ENCODE measurements at regions not wholly inside any gene's neighbourhood (a gene's known extent, or its start where the extent isn't known, plus 50 kb on each side); places are given as distances from the start of the nearest gene placed in this dataset.

GRCh38 chr10:18960466-18961079, 88.0 kb upstream of the MALRD1 start:
- TF ChIP-seq, protein P1, sequence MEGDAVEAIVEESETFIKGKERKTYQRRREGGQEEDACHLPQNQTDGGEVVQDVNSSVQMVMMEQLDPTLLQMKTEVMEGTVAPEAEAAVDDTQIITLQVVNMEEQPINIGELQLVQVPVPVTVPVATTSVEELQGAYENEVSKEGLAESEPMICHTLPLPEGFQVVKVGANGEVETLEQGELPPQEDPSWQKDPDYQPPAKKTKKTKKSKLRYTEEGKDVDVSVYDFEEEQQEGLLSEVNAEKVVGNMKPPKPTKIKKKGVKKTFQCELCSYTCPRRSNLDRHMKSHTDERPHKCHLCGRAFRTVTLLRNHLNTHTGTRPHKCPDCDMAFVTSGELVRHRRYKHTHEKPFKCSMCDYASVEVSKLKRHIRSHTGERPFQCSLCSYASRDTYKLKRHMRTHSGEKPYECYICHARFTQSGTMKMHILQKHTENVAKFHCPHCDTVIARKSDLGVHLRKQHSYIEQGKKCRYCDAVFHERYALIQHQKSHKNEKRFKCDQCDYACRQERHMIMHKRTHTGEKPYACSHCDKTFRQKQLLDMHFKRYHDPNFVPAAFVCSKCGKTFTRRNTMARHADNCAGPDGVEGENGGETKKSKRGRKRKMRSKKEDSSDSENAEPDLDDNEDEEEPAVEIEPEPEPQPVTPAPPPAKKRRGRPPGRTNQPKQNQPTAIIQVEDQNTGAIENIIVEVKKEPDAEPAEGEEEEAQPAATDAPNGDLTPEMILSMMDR (conservative IDR thresholded peaks at IDR 0.05; ENCODE audit: low read depth, low read length) = no peak
- DNase-seq (ENCODE audit: low read depth) = no peak
- H3K4me3 ChIP-seq (ENCODE audit: low read depth, low read length) = no peak overlapping the region

DNA sequence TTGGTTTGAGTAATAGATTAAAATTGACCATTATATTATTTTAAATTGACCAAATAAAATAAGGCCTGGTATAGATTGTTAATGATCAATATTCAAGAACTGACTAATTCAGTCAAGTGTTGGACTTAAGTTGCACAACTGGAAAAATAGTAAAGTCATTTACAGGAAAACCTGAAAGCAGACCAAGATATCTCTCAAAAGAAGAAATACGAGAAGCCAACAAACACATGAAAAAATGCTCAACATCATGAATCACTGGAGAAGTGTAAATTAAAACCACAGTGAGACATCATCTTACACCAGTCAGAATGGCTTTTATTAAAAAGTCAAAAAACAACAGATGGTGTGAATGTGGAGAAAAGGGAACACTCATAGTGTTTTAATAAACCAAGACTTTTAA, 80.4 kb upstream of the MALRD1 start:
- DNase-seq (ENCODE audit: low read depth) = peak; percentile 73
- TF ChIP-seq, protein P1 (conservative IDR thresholded peaks at IDR 0.05; ENCODE audit: low read depth, low read length) = no peak
- no peak overlapping the region for H3K4me3 ChIP-seq (ENCODE audit: low read depth, low read length)

- DNase-seq (ENCODE audit: low read depth) = no peak
- H3K4me3 ChIP-seq (ENCODE audit: low read depth, low read length) = no peak overlapping the region
- TF ChIP-seq, protein P1 (conservative IDR thresholded peaks at IDR 0.05; ENCODE audit: low read depth, low read length) = no peak
Measured at GRCh38 chr10:18976696-18977251, 71.8 kb upstream of the MALRD1 start.

DNA sequence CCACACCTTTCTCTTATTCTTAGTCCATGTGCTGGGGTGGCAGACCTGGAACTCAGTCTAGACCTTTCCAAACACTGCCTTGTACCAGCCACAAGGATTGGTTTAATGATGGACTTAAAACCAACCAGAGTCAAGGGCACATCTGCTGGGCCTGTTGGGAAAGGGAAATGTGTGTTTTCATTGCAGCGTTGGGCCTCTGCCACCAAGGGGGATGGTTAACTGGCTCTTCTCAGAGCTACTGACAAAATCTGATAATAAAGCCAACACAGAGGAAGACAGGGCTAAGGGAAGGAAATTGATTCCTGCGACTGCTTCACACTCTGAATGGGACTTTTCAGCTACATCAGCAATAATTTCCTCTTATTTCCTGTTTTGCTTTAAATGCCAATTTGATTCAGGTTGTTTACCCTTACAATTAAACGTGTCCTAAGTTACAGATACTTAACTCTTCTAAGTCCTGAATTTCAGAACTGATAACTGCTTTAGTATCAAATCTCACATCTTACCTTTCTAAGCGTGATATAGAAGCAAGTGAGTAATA, 68.4 kb upstream of the MALRD1 start:
- DNase-seq (ENCODE audit: low read depth) = peak; percentile 13
- TF ChIP-seq, protein P1 (conservative IDR thresholded peaks at IDR 0.05; ENCODE audit: low read depth, low read length) = no peak
- no peak overlapping the region for H3K4me3 ChIP-seq (ENCODE audit: low read depth, low read length)

DNA sequence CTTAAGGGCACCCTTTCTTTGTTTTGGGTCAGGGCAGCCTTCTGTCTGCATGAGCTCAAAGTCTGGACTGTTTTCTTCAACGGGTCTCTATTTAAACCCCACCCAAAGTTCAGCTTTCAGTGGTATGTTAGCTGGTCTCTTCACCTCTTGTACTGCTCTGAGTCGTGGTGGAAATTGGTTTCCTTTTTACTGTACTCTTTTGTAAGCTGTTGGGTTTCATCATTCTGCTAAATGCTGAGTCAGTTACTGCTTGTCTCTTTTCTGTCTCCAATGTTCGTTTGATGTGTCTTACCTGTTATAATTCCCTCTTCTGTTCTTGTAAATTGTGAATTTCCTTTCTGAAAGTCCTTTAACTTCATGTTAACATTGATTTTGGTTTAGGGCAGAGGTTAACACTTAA, 64.1 kb upstream of the MALRD1 start:
- peak; percentile 72 for DNase-seq (ENCODE audit: low read depth)
- TF ChIP-seq, protein P1 (conservative IDR thresholded peaks at IDR 0.05; ENCODE audit: low read depth, low read length) = no peak
- H3K4me3 ChIP-seq (ENCODE audit: low read depth, low read length) = no peak overlapping the region

DNA sequence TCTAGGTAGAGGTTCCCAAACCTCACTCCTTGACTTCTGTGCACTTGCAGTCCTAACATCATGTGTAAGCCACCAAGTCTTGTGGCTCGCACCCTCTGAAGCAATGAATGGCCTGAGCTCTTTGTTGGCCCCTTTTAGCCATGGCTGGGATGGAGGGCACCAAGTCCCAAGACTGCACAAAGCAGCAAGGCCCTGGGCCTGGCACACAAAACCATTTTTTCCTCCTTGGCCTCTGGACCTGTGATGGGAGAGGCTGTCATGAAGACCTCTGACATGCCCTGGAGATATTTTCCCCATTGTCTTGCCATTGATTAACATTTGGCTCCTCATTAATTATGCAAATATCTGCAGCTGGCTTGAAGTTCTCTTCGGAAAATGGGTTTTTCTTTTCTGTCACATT, 60.3 kb upstream of the MALRD1 start:
- TF ChIP-seq, protein P1 (conservative IDR thresholded peaks at IDR 0.05; ENCODE audit: low read depth, low read length) = no peak
- no peak overlapping the region for H3K4me3 ChIP-seq (ENCODE audit: low read depth, low read length)
- no peak for DNase-seq (ENCODE audit: low read depth)

Data from choroid plexus epithelial cell (primary cell).